NCI-H82 treated with DMSO at 0.1 percent for 48 hours (cell line): ENCODE measurements at regions not wholly inside any gene's neighbourhood (a gene's known extent, or its start where the extent isn't known, plus 50 kb on each side); places are given as distances from the start of the nearest gene placed in this dataset.

ENCODE experiments used
- DNase-seq: peaks from one replicate; lab custom pipeline; 2025; ENCODE audit not compliant: unreplicated experiment; lab: John Stamatoyannopoulos, UW

DNA sequence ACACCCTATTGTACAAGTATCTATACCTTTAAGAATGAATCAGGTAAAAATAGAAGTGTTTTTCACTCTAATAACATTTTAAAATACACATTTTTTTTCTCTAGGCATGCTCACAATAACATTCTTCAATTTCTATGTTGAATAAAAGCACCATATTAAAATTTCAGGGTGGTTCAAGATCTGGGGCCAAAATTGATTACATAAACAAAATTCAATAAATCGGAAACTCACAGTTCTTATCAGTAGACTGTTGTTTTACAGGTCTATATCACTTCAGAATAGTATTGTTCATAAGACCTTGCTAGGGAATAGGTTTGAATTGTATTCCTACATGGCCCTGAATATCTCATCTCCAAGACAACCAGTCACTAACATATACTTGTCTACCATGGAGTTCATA lies 634.0 kb downstream of the SPOCK3 start:
- DNase-seq = no peak

DNA sequence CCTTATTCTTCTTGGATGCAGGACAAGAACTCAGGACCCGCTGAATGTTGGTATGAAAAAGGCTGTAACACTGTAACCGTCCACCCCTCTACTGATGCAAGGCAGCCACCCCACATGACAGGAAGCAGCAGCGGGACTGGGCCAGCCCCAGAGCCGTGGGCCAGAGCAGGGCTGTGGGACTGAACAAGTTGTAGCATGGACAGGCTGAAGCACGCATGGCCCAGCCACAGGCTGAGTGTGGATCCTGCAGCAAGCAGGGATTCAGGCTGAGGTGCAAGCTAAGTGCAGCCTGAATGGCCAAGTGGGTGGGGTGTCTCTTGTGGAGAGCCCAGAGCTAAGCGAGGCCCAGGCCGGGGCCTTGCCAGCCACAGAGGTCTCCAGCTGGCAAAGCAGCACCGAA lies 632.2 kb downstream of the SPOCK3 start:
- no peak for DNase-seq

DNA sequence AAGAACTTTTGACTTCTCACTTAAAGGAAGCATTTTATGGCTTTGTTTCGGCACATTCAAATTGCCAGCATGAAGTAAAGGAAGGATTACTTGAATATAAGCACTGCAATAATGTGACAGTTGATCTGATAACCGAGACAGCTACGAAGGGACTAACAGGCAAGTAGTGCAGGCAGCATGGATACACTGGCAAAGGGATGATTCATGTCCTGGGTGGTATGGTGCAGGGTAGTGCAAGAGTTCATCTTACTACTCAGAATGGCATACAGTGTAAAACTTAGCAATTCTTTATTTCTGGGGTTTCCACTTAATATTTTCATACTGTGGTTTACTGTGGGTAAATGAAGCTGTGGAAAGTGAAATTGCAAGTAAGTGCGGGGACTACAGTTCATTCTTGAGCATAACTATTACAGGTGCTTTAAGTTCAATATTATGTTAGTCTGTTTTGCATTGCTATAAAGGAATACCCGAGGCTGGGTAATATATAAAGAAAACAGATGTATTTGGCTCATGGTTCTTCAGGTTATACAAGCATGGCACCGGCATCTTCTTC lies 611.8 kb downstream of the SPOCK3 start:
- no peak for DNase-seq

DNA sequence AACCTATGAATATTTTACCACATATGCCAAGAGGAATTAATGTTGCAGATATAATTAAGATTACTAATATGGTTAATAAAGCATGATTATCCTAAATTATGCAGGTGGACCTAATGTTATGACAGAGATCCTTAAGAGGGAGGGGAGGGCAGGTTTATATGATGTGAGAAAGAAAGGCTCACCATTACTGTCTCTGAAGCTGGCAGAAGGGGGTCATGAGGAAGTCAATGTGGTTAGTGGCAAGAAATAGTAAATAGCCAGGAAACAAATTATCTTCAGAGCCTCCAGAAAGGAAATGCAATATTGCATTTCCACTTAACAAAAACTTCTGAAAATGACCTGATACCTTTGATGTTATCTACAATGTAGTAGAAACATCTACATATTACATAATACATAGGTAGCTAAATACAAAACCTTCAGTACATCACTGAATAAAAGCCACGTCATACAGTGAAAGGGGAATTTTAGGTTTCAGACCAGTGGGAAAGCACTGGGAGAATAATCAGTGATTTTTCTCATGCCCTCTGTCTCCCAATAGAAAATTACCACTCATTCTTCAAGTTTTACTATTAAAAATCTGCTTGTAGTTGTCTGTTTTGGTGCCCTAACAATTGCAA lies 609.2 kb downstream of the SPOCK3 start:
- no peak for DNase-seq

DNA sequence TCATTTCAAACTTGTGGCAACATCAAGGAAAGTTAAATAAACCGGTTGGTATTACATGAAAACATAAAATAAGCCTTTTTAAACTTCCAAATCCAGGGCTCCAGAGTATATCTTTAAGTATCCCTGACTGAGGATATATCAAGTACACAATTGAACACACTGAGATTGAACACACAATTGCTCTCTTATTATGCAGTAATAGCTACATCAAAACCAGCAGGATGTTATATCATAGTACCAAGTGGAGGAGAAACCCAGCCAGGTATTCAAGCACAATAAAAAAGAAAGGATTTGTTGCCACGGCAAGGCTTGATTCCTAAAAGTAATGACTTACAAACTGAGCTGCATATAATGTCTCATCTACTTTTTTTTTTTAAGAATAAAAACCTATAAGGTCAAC lies 605.8 kb downstream of the SPOCK3 start:
- no peak for DNase-seq

DNA sequence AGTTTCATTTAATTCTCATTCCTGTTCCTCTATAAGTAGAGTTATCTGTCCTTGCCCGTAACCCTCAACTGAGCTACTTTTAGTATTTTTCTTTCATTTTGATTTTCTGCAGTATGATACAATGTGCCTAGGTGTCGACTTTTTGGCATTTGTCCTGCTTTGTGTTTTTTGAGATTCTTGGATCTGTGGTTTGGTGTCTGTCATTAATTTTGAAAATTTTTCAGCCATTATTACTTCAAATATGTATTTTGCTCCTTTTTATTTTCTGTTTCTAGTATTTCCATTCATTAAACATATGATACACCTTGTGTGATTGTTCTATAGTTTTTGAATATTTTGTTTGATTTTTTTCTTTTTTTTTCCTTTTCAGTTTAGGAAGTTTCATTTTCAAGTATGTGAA lies 598.9 kb downstream of the SPOCK3 start:
- no peak for DNase-seq

DNA sequence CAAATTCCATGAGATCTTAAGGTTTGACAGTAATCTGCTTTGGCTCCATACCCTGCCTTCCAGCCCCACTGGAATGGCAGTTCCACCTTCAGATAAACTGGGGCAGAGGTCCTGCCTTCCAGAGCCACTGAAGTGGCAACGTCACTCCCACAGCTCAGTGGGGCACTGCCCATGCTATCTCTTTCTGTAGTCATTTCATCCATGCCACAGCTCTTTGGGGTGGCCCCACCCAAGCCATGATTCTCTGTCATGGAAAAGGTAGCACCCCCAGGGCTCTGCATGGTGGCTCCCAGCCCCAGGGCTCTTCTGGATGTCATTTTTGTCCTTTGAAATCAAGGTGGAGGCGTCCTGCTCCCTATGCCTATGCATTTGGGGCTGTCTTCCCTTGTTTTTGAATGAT lies 596.5 kb downstream of the SPOCK3 start:
- DNase-seq = no peak

DNA sequence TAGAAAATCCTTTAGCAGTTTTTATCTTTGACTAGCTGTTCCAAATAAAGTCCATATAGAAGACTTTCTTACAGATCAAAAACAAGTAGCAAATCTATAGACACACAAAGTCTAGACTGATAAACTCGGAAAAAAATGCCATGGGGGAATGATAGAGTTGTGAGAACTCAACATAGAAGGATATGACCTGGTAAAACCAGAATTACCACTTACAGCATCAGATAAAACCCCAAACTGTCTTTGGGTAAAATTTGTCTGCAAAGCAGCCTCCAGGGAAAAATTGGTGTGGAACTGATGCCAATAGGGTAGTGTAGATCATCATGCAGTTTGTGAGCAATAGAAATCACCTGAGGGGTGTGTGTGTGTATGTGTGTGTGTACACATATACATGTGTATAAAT lies 579.1 kb downstream of the SPOCK3 start:
- DNase-seq = no peak

DNA sequence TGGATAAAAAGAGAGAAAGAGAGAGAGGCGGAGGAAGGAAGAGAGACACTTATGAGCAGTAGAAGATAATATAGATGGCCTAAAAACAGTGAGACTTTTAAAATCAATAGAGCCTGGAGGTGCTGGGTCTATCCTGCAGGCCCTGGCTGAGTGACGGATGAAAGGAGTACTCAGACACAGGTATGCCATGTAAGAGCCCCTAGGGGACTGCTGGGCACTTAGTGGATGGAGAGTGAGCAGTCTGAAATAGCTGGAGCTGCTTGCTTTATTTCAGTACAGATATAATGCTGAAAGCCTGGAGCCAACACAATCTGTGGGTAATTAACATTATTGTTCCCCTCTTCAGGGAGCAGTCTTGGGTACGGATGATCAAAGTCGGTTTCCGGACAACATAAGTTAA lies 578.6 kb downstream of the SPOCK3 start:
- no peak for DNase-seq

DNA sequence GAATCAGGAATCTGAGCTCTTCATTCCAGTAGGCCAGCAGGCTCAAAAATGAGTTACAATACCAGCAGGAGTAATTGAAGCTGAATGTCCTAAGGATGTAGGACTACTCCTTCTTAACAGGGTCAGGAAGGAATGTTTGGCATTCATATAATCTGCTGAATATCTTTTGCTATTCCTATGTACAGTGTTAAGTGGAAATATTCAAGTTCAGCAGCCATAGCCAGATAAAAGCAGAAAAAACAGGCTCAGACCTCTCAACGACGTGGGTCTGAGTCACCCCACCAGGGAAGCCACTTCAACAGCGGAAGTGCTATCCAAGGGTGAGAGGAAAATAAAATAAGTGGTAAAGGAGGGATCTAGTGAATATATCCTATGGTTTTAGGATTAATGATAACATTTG lies 577.0 kb downstream of the SPOCK3 start:
- no peak for DNase-seq

DNA sequence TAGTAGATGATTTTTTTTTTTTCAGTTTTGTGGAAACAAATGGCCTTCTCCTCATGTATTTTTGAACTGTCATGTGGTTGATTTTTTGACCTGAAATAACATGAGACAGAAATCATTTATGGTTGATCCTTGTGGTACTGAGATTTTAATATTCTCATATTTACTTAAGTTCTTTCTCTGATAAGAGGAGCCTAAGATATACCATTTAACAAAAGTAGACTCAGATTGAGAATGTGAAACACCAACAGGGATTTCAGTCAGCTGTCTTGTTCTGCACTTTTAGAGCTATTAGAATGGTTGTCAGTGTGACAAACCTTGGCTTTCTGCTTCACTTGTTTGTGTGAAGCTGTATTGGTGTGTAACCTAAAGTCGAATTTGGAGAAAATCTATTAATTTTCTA lies 575.7 kb downstream of the SPOCK3 start:
- DNase-seq = no peak

DNA sequence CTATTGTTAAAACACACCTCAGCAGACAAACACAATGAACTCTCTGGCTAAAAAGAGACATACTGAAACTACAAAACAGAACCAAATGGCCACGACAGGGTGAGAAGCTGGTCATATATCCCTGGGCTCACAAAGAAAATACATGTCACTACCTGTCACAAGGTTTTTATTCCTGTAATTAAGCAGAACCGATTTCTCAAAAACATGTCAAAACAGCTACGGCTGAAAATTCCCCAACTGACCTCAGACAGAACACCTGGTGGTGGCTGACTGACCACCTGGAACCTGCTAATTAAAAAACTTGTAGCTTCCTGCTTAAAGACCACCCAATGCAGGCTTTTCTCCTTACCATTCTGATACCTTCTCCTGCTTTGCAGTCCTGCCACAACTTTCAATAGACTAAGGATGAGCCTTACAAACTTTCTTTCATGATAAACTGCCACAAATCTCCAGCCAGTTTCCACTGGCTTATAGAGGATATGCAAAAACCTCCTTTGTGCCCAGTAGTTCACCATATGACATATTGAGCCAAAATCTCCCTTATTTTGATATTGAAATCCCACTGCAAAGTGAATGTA lies 571.9 kb downstream of the SPOCK3 start:
- DNase-seq = no peak

DNA sequence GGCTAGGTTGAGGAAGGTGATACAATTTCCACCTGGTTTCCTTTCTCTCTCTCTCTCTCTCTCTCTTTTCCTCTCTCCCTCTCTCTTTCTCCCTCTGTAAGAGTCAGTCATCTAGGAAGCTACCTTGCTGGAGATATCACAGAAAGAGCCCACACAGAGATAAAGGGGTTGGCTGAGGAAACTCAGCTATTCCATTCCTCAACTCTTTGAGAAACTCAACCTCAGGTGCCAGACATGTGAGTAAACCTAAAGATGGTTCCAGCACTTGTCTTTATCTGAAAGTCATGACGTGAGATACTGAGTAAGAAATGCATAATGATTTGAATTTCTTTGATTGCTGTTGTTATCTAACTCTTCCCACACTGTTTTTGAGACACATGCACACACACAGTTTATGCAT lies 564.0 kb downstream of the SPOCK3 start:
- no peak for DNase-seq

DNA sequence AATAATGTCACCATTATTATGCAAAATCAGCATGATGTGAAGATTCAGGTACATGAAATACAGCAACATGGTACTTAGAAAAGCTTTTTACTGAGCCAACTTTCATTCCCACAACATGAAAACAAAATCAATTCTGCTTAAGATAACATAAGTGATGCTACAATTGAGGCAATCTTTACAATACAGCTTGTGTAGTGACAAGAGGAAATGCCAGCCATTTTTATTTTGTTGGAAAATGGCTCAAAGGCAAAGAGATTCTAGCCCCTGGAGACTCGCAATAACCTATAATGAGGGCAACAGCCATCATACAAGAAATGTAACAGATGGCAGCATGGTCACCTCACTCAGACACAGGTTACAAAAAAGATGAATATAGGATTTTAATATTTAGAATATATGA lies 560.4 kb downstream of the SPOCK3 start:
- DNase-seq = no peak

DNA sequence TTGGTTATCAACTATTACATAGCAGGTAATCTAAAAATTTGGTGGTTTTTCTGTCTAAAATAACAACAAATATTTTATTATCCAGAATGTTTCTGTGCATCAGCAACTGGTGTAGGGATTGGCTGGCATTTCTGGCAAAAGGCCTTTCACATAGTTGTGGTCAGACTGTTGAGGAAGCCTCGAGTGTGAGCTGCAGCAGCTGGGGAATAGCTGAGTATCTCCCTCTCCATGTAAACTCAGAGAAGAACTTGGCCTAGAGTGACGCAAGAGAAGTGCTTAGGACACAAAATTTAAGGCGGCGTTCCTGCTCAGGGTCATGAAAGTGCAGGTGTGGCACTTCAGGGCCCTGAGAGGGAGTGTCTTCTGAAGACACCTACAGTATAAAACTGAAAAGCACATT lies 558.9 kb downstream of the SPOCK3 start:
- DNase-seq = no peak

DNA sequence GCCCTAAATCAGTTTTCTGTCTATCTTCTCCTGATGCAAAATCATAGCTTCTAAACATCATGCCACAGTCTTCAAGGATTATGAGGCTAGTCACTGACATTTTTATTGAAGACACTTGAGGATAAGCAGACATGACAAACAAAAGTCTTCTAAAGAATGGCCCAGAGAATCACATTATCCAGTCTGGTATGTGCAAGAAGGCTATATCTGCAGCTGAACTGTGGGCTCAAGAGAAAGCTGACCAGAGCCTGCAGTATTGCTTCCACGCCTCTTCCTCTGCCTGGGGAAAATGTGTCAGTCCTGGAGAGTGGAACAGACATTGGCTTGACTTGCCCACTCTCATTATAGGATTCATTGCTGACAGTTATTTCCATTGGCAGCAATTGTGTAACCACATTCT lies 553.5 kb downstream of the SPOCK3 start:
- DNase-seq = no peak

DNA sequence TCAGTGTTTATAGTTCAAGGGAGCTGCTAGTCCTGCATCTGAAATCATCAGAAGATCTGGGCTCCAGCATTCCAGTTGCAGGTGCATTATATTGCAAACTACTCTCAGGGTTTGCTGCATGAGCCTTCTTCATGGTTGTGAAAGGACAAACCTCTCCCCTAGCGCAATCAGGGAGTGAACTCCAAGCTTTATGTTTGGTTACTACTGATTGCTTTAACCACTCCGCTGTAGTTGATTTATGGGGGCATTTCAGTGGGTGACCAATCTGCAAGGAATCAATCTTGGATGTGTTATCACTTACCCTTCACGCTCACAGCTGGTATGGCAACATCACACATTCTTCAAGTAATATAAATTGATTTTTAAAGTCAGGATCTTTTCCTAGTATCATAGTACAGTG lies 552.1 kb downstream of the SPOCK3 start:
- DNase-seq = no peak
